A673 (cell line): ENCODE measurements at regions not wholly inside any gene's neighbourhood (a gene's known extent, or its start where the extent isn't known, plus 50 kb on each side); places are given as distances from the start of the nearest gene placed in this dataset.

Experiments used
- EZH2 ChIP-seq: fragments of 200-600 bp; sonication (generic); IDR thresholded peaks from 2 replicates; pipeline ENCODE4 v1.6.1; 2017; ENCODE audit warnings: borderline replicate concordance, low read depth, mild to moderate bottlenecking, mixed read lengths, antibody characterized with exemption, low read length; ENCODE audit not compliant: poor library complexity, severe bottlenecking
- TF ChIP-seq, protein P1 (sequence below): fragments of 300-800, 200-600 bp; sonication (generic); conservative IDR thresholded peaks from 2 replicates; pipeline ENCODE4 v1.5.1; 2017; ENCODE audit warnings: low read depth, mild to moderate bottlenecking, antibody characterized with exemption, low read length, moderate library complexity, mixed read lengths

DNA sequence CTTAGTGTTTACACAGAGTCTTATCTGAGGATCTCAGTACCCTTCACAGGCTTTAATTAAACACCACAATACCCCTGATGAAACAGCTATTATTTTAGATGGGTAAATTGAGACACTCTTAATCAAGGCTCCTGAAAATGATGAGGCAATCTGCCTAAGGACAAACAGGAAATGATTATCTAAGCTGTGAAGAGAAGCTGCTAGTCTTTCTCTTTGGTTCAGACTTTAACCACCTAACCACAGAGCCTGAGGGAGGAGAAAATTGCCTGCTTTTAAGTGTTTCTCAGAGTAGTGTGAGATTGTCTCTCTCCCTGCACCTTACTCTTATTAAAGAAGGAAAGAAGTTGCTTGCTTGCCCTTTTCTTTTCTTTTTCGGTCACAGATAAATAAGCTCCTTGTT is 364.3 kb upstream of the ADAMTS9 start:
- TF ChIP-seq, protein P1, sequence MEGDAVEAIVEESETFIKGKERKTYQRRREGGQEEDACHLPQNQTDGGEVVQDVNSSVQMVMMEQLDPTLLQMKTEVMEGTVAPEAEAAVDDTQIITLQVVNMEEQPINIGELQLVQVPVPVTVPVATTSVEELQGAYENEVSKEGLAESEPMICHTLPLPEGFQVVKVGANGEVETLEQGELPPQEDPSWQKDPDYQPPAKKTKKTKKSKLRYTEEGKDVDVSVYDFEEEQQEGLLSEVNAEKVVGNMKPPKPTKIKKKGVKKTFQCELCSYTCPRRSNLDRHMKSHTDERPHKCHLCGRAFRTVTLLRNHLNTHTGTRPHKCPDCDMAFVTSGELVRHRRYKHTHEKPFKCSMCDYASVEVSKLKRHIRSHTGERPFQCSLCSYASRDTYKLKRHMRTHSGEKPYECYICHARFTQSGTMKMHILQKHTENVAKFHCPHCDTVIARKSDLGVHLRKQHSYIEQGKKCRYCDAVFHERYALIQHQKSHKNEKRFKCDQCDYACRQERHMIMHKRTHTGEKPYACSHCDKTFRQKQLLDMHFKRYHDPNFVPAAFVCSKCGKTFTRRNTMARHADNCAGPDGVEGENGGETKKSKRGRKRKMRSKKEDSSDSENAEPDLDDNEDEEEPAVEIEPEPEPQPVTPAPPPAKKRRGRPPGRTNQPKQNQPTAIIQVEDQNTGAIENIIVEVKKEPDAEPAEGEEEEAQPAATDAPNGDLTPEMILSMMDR: no peak
- no peak for TF ChIP-seq EZH2
